Fibroblast of the aortic adventitia (primary cell): ENCODE measurements at regions not wholly inside any gene's neighbourhood (a gene's known extent, or its start where the extent isn't known, plus 50 kb on each side); places are given as distances from the start of the nearest gene placed in this dataset.

Experiments used
- DNase-seq: peaks from one replicate; pipeline ENCODE4 v3.0.0-alpha.2; 2010; ENCODE audit warnings: low read depth
- H3K4me3 ChIP-seq: 2 replicates; pipeline ENCODE4 v1.5.1; 2011; ENCODE audit warnings: low read depth, mild to moderate bottlenecking, control low read depth, low read length, moderate library complexity
- CTCF ChIP-seq: IDR thresholded peaks from 2 replicates; pipeline ENCODE4 v1.5.1; 2011; ENCODE audit warnings: mild to moderate bottlenecking, low read length, control low read depth, inconsistent platforms; ENCODE audit not compliant: insufficient read depth

- DNase-seq, result peak; percentile 16
- no peak overlapping the region for H3K4me3 ChIP-seq
- no peak for TF ChIP-seq CTCF
Measured at GRCh38 chr11:26199331-26200095, 132.4 kb upstream of the ANO3 start.

GRCh38 chr11:26201411-26201810, 130.5 kb upstream of the ANO3 start:
- no peak for TF ChIP-seq CTCF
- DNase-seq, result peak; percentile 11
- H3K4me3 ChIP-seq, result no peak overlapping the region

- TF ChIP-seq CTCF, result no peak
- H3K4me3 ChIP-seq, result no peak overlapping the region
- DNase-seq, result no peak
Measured at GRCh38 chr11:26202754-26203153, 129.2 kb upstream of the ANO3 start.

GRCh38 chr11:26204101-26204500, 127.8 kb upstream of the ANO3 start:
- TF ChIP-seq CTCF, result no peak
- DNase-seq, result no peak
- H3K4me3 ChIP-seq, result no peak overlapping the region

- TF ChIP-seq CTCF, result no peak
- no peak overlapping the region for H3K4me3 ChIP-seq
- DNase-seq, result no peak
Measured at GRCh38 chr11:26204839-26205238, 127.1 kb upstream of the ANO3 start.

GRCh38 chr11:26219183-26220117, 112.5 kb upstream of the ANO3 start:
- no peak for DNase-seq
- TF ChIP-seq CTCF, result no peak
- H3K4me3 ChIP-seq, result no peak overlapping the region
